NCI-H748 treated with DMSO at 0.1 percent for 48 hours (cell line): ENCODE measurements at regions not wholly inside any gene's neighbourhood (a gene's known extent, or its start where the extent isn't known, plus 50 kb on each side); places are given as distances from the start of the nearest gene placed in this dataset.
"Not testable (repeated sequence)": the region's sequence is repeated elsewhere in the genome, so short reads cannot be mapped to it uniquely, and the experiment has no call there.

Source experiments
- DNase-seq: peaks from one replicate; lab custom pipeline; 2025; lab: John Stamatoyannopoulos, UW

GRCh38 chr6:30832864-30833263 is 51.5 kb upstream of the DDR1 start:
- DNase-seq = no peak

GRCh38 chr6:30830438-30830837 is 53.9 kb upstream of the DDR1 start:
- no peak for DNase-seq

- DNase-seq = no peak
These were observed 54.6 kb upstream of the DDR1 start for GRCh38 chr6:30829639-30830255.

GRCh38 chr6:30829033-30829432 is 55.3 kb upstream of the DDR1 start:
- no peak for DNase-seq

- DNase-seq = peak; percentile 47
These were observed 56.0 kb upstream of the DDR1 start for GRCh38 chr6:30828027-30828962.

GRCh38 chr6:30826961-30827342 is 57.4 kb upstream of the DDR1 start:
- no peak for DNase-seq

- peak; percentile 10 for DNase-seq
These were observed 59.6 kb upstream of the DDR1 start for GRCh38 chr6:30824698-30825097.

GRCh38 chr6:30823534-30823865 is 60.8 kb upstream of the DDR1 start:
- no peak for DNase-seq

- no peak for DNase-seq
These were observed 62.2 kb upstream of the DDR1 start for GRCh38 chr6:30821862-30822784.

- no peak for DNase-seq
These were observed 64.1 kb upstream of the DDR1 start for GRCh38 chr6:30820193-30820592.

GRCh38 chr6:30819297-30819917 is 64.9 kb upstream of the DDR1 start:
- no peak for DNase-seq

- no peak for DNase-seq
These were observed 65.9 kb upstream of the DDR1 start for GRCh38 chr6:30818391-30818841.

GRCh38 chr6:30816791-30817739 is 67.3 kb upstream of the DDR1 start:
- no peak for DNase-seq

- not testable (repeated sequence) for DNase-seq
These were observed 68.0 kb upstream of the DDR1 start for GRCh38 chr6:30816296-30816695.

- DNase-seq = not testable (repeated sequence)
These were observed 69.1 kb upstream of the DDR1 start for GRCh38 chr6:30815041-30815742.

GRCh38 chr6:30814146-30815040 is 69.9 kb upstream of the DDR1 start:
- DNase-seq = no peak

GRCh38 chr6:30813631-30814145 is 69.3 kb upstream of the IER3 start:
- DNase-seq = no peak

- no peak for DNase-seq
These were observed 66.5 kb upstream of the IER3 start for GRCh38 chr6:30810813-30811339.

GRCh38 chr6:30807566-30807965 is 63.2 kb upstream of the IER3 start:
- DNase-seq = not testable (repeated sequence)
